Common myeloid progenitor, CD34-positive (primary cell): ENCODE measurements at regions not wholly inside any gene's neighbourhood (a gene's known extent, or its start where the extent isn't known, plus 50 kb on each side); places are given as distances from the start of the nearest gene placed in this dataset.

ENCODE experiments used
- CTCF ChIA-PET: fragments of 350-600 bp; sonication (Branson Sonifier 250); formaldehyde crosslinking; loops from one replicate; lab custom pipeline; 2021; ENCODE audit warnings: antibody characterized with exemption; lab: Charles Lee
- POLR2A ChIA-PET: fragments of 350-600 bp; sonication (Branson Sonifier 250); formaldehyde crosslinking; loops from one replicate; lab custom pipeline; 2021; ENCODE audit warnings: antibody characterized with exemption; lab: Charles Lee
- DNase-seq, 3 donors: peaks; one replicate each; pipeline versions ENCODE4 v3.0.0 to v3.0.0-alpha.2; 2013
- H3K27ac ChIP-seq, 2 experiments: 1 replicate in 1 of 2; 2 replicates in 1 of 2; pipeline ENCODE4 v1.7.0; 2013; ENCODE audit warnings: inconsistent platforms in 2 of 2, low read length in 2 of 2, mild to moderate bottlenecking in 2 of 2, low read depth in 1 of 2, moderate library complexity in 1 of 2; ENCODE audit not compliant: severe bottlenecking in 2 of 2, insufficient read depth in 1 of 2, poor library complexity in 1 of 2
- H3K27me3 ChIP-seq, 5 experiments: replicated peaks in 2 of 5; 1 replicate in 3 of 5; 2 replicates in 2 of 5; pipeline versions ENCODE4 v1.6.1 to v1.7.0; 2013; ENCODE audit warnings: low read length in 4 of 5, mild to moderate bottlenecking in 2 of 5, moderate library complexity in 2 of 5, inconsistent platforms in 1 of 5; ENCODE audit not compliant: insufficient read depth in 5 of 5, control insufficient read depth in 4 of 5
- H3K36me3 ChIP-seq, 4 experiments: 1 replicate in 2 of 4; 2 replicates in 2 of 4; pipeline versions ENCODE4 v1.6.1 to v1.7.0; 2013; ENCODE audit warnings: low read length in 3 of 4, control low read depth in 1 of 4, mild to moderate bottlenecking in 1 of 4; ENCODE audit not compliant: control insufficient read depth in 4 of 4, insufficient read depth in 4 of 4
- H3K4me1 ChIP-seq, 4 experiments: 1 replicate in 3 of 4; 2 replicates in 1 of 4; pipeline versions ENCODE4 v1.6.1 to v1.7.1; 2013; ENCODE audit warnings: low read length in 3 of 4, mild to moderate bottlenecking in 3 of 4, control low read depth in 1 of 4, inconsistent platforms in 1 of 4, moderate library complexity in 1 of 4; ENCODE audit not compliant: control insufficient read depth in 4 of 4, insufficient read depth in 4 of 4; ENCODE audit errors: control extremely low read depth in 1 of 4
- H3K4me3 ChIP-seq, 7 experiments: 1 replicate in 4 of 7; 2 replicates in 3 of 7; pipeline versions ENCODE4 v1.5.1 to v1.7.0; 2013; ENCODE audit warnings: mild to moderate bottlenecking in 7 of 7, low read length in 6 of 7, moderate library complexity in 6 of 7, inconsistent platforms in 2 of 7, low read depth in 2 of 7, control low read depth in 1 of 7; ENCODE audit not compliant: insufficient read depth in 4 of 7, control insufficient read depth in 1 of 7; ENCODE audit errors: extremely low read depth in 1 of 7
- H3K9me3 ChIP-seq, 5 experiments: 1 replicate in 4 of 5; 2 replicates in 1 of 5; pipeline versions ENCODE4 v1.6.1 to v1.7.1; 2013; ENCODE audit warnings: low read length in 4 of 5, mild to moderate bottlenecking in 2 of 5, inconsistent platforms in 1 of 5, low read depth in 1 of 5, moderate library complexity in 1 of 5; ENCODE audit not compliant: control insufficient read depth in 4 of 5, insufficient read depth in 2 of 5; ENCODE audit errors: control extremely low read depth in 1 of 5
- WGBS: methylation state at CpG from one replicate; pipeline ENCODE4 v1.1.5; 2013; ENCODE audit not compliant: insufficient coverage; 5-methylcytosine and 5-hydroxymethylcytosine counted together

- no peaks in the 10 kb centered on the region for H3K4me1 ChIP-seq
- no peaks in the 10 kb centered on the region for H3K36me3 ChIP-seq
- no peak overlapping the region for H3K27ac ChIP-seq
- no peak overlapping the region for H3K4me3 ChIP-seq
- H3K27me3 ChIP-seq, result no peaks in the 10 kb centered on the region
- DNase-seq, result peak; percentile 47 to 69 (median 63)
- 54% methylated on average over 19 of the region's 23 CpGs for WGBS
- CTCF ChIA-PET, result interaction anchor here (0.5 to 3.2 kb wide), 20 partner anchors 9 to 506 kb away, joined by 3 to 15 read pairs (median 4); no protein-coding TSS in a partner anchor
- peaks cover 0 to 3% (median 0%) of the 10 kb centered on the region in 5 experiments for H3K9me3 ChIP-seq
- POLR2A ChIA-PET, result interaction anchor here (0.7 kb wide), 1 partner anchor 94 kb away, joined by 4 read pairs; no protein-coding TSS in a partner anchor
Observed at GRCh38 chr21:32940079-32941014, 85.4 kb upstream of the OLIG2 start.

GRCh38 chr21:32941263-32941662, 84.5 kb upstream of the OLIG2 start:
- no peak overlapping the region for H3K4me3 ChIP-seq
- H3K4me1 ChIP-seq, result no peaks in the 10 kb centered on the region
- no peaks in the 10 kb centered on the region for H3K9me3 ChIP-seq
- H3K36me3 ChIP-seq, result no peaks in the 10 kb centered on the region
- CTCF ChIA-PET, result interaction anchor here (1.0 to 3.2 kb wide), 4 partner anchors 10 to 53 kb away, joined by 3 to 15 read pairs (median 5); no protein-coding TSS in a partner anchor
- H3K27me3 ChIP-seq, result no peaks in the 10 kb centered on the region
- no peak for DNase-seq
- 80% methylated on average over 2 of the region's 2 CpGs for WGBS
- POLR2A ChIA-PET, result no interaction called here
- H3K27ac ChIP-seq, result no peak overlapping the region

- no peak overlapping the region for H3K4me3 ChIP-seq
- 100% methylated on average over 1 of the region's 2 CpGs for WGBS
- no peaks in the 10 kb centered on the region for H3K36me3 ChIP-seq
- H3K27me3 ChIP-seq, result peaks cover 0 to 7% (median 0%) of the 10 kb centered on the region in 5 experiments
- H3K4me1 ChIP-seq, result no peaks in the 10 kb centered on the region
- no peak for DNase-seq
- CTCF ChIA-PET, result interaction anchor here (1.2 kb wide), 1 partner anchor 25 kb away, joined by 4 read pairs; no protein-coding TSS in a partner anchor
- POLR2A ChIA-PET, result no interaction called here
- no peaks in the 10 kb centered on the region for H3K9me3 ChIP-seq
- H3K27ac ChIP-seq, result no peak overlapping the region
Observed at GRCh38 chr21:32946654-32947053, 79.1 kb upstream of the OLIG2 start.

GRCh38 chr21:32947736-32948135, 78.0 kb upstream of the OLIG2 start:
- H3K9me3 ChIP-seq, result no peaks in the 10 kb centered on the region
- peaks cover 0 to 8% (median 0%) of the 10 kb centered on the region in 5 experiments for H3K27me3 ChIP-seq
- ChIA-PET POLR2A (no interaction called here), CTCF (no interaction called here)
- H3K4me3 ChIP-seq, result no peak overlapping the region
- no peaks in the 10 kb centered on the region for H3K36me3 ChIP-seq
- no peak overlapping the region for H3K27ac ChIP-seq
- no peaks in the 10 kb centered on the region for H3K4me1 ChIP-seq
- no CpG with 5 or more reads among the region's 1 CpG for WGBS
- no peak for DNase-seq

- Histone ChIP-seq H3K27ac (no peak overlapping the region), H3K4me3 (no peak overlapping the region), H3K9me3 (no peaks in the 10 kb centered on the region), H3K27me3 (peaks cover 0 to 26% (median 2%) of the 10 kb centered on the region in 5 experiments), H3K36me3 (no peaks in the 10 kb centered on the region), H3K4me1 (peaks cover 0 to 2% (median 0%) of the 10 kb centered on the region in 4 experiments)
- 86% methylated on average over 2 of the region's 3 CpGs for WGBS
- ChIA-PET CTCF (interaction anchor here (1.0 to 1.6 kb wide), 2 partner anchors 10 to 182 kb away, joined by 3 to 9 read pairs; no protein-coding TSS in a partner anchor), POLR2A (interaction anchor here (0.7 kb wide), 1 partner anchor 1395 kb away, joined by 3 read pairs; no protein-coding TSS in a partner anchor)
- DNase-seq, result no peak
Observed at GRCh38 chr21:32949701-32950100, 76.0 kb upstream of the OLIG2 start.

- peaks cover 0 to 39% (median 5%) of the 10 kb centered on the region in 5 experiments for H3K27me3 ChIP-seq
- no peak for DNase-seq
- peaks cover 0 to 2% (median 0%) of the 10 kb centered on the region in 4 experiments for H3K4me1 ChIP-seq
- POLR2A ChIA-PET, result no interaction called here
- H3K9me3 ChIP-seq, result no peaks in the 10 kb centered on the region
- H3K27ac ChIP-seq, result no peak overlapping the region
- no peak overlapping the region for H3K4me3 ChIP-seq
- 93% methylated on average over 6 of the region's 6 CpGs for WGBS
- H3K36me3 ChIP-seq, result no peaks in the 10 kb centered on the region
- CTCF ChIA-PET, result interaction anchor here (1.8 kb wide), 1 partner anchor 10 kb away, joined by 4 read pairs; no protein-coding TSS in a partner anchor
Observed at GRCh38 chr21:32951041-32951440, 74.7 kb upstream of the OLIG2 start.
